HG03565 (cell line): ENCODE measurements at regions not wholly inside any gene's neighbourhood (a gene's known extent, or its start where the extent isn't known, plus 50 kb on each side); places are given as distances from the start of the nearest gene placed in this dataset.
"Not testable (repeated sequence)": the region's sequence is repeated elsewhere in the genome, so short reads cannot be mapped to it uniquely, and the experiment has no call there.

Experiments
- ATAC-seq: cut with Tn5 transposase; IDR thresholded peaks from one replicate; pipeline ENCODE4 v1.9.1; 2021; ENCODE audit warnings: mild to moderate bottlenecking, moderate library complexity; ENCODE audit not compliant: unreplicated experiment

DNA sequence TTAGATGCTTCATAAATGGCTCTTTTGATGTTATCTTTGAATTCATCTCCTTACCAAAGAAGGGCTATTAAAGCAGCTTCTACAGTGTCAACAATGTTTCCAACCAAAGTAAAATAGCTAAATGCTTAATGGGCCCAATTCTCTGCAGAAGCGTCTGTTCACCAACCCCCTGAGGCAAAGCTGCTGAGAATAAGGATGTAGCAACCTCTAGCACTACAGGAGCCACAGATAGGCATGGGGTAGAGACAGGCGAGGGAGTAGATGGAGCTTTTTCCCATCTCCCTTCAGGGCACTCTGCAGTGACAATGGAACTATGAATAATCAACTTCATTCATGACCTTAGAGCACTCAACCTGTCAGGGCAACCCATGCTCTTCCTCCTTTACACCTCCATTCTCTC is 134.1 kb downstream of the FZD1 start:
- no peak for ATAC-seq

DNA sequence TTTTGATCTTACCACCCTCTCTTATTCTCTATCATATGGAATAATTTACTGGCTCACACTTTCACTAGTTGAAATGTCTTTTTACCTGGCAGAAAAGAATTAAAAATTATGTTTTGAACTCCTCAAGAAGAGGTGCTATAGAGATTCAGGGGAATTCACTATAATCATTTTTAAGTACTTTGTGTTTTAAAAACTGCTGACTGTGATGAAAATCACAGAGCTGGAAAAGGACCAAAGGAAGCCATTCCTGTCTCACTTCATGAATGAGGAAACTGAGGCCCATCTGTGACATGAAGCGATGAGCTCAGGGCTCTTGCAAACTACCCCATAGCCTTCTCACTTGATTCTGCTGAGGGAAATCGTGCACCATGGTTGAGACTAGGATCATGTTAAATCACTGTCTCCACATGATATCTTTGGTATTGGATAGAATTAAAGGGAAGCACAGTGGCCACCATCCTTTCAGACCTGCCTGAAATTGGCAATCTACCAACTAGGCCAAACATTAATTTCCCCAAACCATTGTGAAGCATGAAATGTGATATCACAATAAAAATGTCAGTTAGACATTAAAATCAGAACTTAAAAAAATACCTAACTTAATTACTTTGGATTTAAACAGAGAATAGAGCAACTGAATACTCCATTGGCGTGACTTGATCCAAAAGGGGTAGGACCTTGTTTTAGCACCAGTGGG is 141.0 kb downstream of the FZD1 start:
- ATAC-seq = no peak

DNA sequence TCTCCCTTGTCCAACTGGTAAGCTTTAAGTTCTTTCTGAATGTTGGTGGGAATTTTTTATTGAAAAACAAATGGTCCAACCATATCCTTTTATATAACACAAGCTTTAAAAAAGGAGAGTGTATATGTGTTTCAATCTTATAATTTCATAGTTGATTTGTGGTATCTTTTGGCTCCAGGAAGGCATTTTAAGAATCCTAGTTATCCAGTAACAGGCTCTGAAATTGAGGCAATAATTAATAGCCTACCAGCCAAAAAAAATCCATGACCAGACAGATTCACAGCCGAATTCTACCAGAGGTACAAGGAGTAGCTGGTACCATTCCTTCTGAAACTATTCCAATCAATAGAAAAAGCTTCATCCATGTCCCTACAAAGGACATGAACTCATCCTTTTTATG is 141.6 kb downstream of the FZD1 start:
- not testable (repeated sequence) for ATAC-seq

DNA sequence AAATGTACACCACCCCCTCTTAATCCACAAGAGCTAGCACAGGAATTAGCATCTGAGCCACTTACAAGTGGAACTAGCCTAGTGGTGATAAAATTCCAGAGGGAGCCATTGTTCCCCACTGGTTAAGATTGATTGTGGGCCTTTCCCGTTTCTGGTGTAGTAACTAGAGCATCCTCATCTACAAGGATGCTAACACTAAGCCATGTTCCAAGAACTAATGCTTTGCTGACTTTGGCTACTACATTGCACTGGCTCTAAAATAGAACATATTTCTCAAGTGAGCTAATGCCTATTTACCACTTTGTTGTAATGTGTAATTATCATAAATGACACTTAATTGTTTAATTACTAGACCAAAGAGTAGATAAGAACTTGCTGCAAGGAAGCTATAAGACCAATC is 143.7 kb downstream of the FZD1 start:
- no peak for ATAC-seq

DNA sequence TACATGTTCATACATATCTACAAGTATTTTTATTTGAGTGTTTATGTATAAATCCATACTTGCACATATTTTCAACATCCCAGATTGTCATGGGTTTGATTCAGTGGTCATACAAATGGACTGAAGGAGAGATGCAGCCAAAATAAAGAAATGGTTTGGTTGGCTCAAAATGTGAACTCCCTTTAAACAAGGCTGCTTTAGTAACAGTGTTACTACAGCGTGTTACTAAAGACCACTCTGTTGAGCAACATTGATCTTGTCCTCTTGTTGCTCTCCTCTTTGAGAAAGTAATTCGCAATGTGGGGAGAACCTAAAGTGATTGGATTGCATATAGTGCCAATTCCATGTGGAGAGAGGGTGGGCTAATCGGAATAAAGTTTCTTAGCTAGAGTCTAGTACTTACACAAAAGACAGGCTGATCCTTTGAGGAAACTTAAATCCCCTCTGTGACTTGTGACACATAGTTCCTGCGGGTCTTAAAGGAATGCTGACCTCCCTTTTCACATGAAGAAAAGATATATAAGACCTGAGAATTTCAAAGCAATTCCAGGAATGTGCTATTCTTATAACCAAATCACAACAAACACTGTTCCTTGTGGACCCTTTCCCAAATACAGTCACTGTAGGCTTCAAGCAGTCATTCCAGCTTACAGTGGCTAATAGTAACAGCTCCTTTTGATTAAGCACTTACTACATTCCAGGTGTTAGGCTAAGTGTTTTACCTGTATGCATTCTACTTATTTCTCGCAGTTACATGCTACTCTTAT is 144.3 kb downstream of the FZD1 start:
- ATAC-seq = no peak

DNA sequence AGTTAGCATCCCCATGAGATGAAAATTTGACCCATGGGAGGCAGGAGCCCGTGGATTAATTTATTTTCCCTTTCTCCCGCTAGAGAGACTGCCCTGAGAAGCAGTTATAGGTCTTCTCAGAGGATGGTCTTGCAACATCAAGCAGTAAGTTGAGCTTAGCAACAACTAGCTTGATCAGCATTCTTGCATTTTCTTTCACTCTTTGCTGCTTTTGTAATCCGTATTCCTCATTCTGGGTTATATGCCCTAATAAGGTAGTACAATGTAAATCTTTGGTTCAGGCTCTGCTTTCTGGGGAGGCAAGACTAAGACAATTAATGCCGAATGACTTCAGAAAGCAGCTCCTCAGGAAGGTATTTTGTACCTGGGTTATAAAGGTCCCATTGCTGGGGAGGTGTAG is 146.8 kb downstream of the FZD1 start:
- ATAC-seq = no peak

DNA sequence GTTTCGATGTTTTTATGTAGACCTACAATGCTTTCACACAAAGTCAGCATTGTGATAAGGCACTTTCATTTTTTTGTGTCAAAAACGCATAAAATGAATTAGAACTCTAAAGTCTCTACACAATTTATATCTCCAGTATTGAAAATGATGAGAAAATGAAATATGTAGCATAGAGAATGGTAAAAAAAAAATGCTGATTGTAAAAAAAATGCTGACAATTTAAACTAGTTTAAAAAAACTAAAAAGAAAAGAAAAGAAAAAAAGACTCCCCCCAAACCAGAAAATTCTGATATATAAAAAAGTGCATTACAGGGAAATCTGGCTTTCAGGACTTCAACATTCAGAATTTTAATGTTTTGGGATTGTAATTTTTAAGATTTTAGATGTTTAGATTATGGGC is 148.1 kb downstream of the FZD1 start:
- no peak for ATAC-seq

DNA sequence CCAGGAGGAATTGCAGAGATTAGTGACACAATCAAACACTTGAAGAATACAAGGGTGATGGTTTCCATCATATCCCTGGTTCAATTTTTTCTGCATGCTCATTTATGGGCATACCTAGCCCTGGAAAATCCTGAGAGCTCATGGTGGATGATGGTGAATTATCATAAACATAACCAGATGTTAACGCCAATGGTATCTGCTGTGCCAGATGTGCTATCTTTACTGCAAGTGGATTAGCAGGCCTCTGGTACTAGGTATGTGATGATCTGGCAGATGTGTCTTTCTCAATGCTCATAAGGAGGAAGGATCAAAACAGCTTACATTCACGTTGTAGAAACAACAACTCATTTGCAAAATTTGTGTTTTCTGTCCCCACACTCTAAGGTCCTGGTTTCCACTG is 150.5 kb downstream of the FZD1 start:
- ATAC-seq = no peak

DNA sequence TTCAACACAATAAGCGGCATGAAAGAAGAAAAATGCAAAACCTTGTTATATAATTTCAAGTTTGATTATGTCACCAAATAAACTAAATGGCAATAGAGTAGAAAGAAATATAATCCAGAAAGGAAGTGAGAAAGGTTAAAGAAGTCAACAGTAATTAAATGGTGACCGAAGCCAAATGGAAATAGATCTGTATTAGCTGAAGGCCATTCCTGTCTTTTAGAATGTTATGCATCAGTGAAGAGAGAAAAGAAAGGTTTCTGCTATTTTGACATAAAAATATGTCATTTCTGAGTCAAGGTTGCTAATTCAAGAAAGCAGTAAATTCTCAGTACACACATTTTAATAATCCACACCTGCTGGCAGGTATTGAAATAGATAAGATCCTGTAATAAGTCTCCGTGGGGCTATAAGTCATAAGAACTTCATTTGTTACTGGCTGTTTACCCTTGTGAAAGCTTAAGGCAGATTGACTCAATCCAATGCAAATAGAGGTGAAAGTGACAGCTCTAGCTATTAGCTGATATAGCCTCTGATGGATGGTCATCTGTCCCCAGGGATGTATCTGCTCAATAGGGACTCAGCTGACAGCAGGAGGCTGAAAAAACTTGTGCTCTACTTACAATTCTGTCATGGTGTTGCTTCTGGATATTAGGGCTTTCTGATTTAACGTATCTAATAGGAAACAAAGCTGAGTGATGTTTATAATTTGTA is 152.1 kb downstream of the FZD1 start:
- no peak for ATAC-seq

DNA sequence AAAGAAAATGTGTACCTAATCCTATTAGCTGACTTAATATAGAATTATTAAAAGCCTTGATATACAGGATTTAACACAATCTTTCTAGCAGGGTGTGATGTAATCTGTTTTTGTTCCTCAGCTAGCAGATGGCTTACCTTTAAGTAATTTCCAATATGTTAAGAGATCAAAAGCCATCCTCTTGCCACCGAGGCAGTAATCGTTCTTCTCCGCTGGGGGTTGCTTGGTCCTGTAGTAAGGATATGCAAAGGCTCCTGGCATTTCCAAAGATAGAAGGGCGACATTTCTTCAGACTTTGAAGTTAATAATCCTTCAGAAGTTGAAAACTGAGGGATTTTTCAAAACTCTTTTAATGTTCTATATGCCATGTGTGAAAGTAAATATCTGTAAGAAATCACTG is 156.4 kb downstream of the FZD1 start:
- ATAC-seq = no peak

DNA sequence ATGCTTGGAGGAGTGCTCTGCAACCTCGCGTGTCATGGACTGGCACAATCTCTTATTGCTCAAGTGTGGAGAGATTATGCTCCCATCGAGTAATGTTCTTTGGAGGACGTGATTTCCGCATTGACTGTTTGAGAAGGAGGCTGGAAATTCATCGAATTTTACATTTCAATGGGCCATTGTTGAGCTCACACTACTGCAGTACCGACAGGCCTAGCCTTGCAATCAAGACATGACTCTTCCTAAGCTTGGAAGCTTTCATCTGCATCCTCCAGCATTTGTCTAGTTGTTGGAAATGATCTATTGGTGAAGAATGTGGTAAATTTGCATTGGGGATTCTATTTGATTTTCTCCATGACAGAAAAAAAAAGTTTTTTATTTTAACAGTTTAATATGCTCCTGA is 156.8 kb downstream of the FZD1 start:
- no peak for ATAC-seq

DNA sequence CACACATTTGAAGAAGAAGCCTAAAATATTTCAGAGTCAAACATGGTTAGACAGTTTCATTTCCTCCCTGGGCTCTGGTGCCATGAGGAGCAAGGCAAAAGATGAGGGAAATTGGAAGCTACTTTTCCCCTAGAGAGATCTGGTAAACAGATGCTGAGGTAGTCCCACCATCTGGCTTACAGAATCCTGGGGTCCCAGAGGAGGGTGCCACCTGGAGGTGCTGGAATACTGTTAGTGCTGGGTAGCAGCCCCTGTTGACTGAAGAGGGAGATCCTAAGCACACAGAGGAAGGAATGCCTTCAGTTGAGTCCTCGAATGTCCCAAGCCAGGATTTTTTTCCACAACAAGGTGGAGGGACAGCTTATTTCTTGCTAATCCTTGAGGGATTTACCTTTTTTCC is 160.1 kb downstream of the FZD1 start:
- no peak for ATAC-seq

DNA sequence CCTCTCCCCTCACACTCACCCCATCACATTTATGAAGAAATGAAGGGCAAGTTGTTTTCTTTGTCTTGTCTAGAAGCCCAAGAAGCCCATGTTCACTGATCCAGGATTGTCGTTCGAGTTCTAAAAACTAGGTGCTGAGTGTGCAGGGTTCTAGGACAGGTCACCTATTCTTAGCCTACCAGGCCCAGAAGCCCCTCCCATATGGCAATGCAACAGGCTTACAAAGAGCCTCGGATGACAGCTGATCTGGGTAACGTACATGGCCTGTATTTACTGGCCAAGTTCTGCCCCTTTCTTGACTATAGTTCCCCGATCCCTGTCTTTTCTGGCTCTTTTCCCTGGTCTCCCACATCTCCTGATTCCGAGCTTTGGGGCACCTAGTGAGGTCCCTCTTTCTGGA is 160.9 kb downstream of the FZD1 start:
- ATAC-seq = no peak

DNA sequence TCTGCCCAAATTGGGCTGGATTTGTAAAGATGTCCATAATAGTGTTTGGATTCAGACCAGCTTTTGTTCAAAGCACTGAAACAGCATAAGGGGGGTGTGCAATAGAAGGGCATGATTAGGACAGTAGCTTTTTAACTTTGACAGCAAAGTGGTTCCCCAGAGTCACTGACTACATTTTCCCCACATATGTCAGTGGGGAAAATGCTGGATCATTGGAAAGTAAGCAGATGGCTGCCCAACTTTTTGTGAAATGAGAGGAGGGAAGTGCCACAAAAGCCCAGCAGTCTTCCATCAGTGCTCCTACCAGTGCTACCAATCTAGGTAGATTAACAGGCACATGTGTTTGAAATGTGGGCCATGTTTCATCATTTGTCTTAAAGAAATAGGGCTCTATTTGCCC is 162.8 kb downstream of the FZD1 start:
- no peak for ATAC-seq

DNA sequence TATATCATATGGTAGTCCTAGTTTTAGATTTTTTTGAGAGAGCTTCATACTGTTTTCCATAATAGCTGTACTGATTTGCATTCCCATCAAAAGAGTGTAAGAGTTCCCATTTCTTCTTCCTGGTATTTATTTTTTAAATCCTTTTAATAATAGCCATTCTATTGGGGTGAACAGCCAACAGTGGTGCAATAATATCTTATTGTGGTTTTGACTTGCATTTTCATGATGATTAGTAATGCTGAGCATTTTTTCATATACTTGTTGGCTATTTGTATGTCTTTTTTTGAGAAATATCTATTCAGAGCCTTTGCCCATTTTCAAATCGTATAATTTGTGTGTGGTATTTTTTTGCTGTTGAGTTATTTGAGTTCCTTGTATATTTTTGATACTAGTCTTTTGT is 167.4 kb downstream of the FZD1 start:
- ATAC-seq = no peak

DNA sequence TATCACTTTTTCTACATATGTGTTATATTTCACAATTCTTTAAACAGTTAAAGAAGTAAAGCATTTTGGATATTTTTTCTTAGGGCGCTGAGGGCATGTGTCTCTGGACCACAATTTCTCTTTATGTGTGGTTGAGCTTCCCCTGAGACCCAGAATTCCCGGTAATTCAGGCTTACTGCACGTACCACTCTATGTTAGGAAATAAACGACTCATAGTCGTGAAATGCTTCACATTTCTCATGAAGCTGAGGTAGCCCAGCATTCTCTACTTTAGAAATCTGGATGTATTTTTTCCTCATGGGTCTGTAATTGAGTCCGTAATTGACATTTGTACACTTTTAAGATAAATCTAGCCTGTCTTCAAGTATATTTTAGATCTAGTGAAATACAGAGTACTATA is 170.6 kb downstream of the FZD1 start:
- ATAC-seq = no peak

DNA sequence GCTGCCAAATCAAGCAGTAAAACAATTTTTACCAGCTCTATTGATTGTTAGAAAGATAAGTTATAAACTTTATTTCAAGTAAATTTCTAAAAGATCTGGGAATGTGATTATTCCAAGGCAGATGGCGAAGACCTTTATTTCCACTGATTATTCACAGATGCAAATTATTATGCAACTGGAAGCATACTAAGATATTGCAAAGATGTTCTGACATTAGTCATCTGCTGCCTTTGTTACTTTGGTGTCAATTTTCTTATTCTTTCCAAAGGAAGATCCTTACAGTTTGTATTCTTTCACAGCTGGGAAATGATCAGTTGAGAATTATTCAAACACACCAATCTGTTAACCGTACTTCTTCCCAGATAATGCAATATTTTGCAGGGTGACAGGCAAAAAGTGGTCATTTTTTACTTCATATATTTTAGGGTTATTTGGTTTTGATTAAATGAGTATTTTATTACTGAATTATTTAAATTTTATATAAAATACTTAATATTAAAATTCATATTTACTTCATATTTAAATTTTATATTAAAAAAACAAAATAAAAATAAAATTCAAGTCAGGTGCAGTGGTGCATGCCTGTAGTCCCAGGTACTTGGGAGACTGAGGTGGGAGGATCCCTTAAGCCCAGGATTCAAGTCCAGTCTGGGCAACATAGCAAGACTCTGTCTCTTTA is 171.3 kb downstream of the FZD1 start:
- ATAC-seq = no peak

DNA sequence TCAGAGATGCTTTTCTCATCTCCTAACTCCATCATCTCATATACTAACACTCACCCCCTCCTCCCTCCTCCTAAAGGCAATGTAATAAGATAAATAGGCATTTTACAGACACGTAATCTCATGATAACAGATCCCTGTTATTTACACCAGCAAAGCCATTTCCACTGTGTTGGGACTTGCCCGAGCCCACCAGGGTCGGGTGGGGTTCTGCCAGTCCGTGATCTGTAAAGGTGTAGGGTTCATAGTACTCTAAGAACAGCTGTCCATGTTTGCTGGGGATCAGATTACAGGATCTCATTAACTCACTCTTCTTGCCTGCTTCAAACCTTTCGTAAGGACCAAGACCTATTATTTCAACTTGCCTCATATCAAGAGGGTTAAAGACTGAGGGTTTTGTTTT is 172.4 kb downstream of the FZD1 start:
- ATAC-seq = no peak

DNA sequence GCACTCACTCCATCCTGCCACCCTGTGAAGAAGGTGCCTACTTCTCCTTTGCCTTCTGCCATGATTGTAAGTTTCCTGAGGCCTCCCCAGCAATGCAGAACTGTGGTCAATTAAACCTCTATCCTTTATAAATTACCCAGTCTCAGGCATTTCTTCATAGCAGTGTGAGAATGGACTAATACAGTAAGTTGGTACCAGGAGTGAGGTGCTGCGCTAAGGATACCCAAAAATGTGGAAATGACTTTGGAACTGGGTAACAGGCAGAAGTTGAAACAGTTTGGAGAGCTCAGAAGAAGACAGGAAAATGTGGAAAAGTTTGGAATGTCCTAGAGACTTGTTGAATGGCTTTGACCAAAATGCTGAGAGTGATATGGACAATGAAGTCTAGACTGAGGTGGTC is 176.0 kb downstream of the FZD1 start:
- ATAC-seq = not testable (repeated sequence)

DNA sequence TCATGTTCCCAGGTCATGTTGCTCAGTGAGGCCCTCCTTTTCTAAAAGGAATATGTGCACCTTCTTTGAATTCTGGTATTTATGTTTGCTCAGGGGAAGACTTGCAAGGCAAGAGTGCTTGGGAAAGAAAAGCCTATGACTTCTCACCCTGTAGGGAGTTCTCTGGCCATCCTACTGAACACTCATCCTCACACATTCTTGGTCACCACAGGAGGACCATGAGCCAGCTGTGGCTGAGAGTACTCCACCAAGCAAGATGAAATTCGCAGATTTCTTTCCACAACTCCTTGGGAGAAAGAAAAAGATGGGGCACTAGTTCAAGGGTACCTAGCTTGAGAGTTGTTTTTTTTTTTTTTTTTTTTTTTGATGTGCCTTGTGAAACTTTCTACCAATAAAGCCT is 179.6 kb downstream of the FZD1 start:
- no peak for ATAC-seq

DNA sequence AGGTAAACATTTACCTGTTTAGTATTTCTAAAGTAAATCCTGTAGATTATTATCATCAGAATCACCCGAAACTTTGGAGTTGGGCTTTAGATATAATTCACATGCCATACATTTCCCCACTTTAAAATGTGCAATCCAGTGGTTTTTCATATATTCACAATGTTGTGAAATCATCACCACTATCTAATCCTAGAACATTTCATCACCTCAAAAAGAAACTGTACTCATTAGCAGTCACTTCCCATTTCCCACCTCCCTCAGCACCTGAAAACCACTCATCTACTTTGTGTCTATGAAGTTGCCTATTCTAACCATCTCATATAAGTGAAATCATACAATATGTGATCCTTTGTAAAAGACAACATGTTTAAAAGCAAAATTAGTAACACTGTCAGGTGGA is 182.6 kb downstream of the FZD1 start:
- ATAC-seq = no peak

DNA sequence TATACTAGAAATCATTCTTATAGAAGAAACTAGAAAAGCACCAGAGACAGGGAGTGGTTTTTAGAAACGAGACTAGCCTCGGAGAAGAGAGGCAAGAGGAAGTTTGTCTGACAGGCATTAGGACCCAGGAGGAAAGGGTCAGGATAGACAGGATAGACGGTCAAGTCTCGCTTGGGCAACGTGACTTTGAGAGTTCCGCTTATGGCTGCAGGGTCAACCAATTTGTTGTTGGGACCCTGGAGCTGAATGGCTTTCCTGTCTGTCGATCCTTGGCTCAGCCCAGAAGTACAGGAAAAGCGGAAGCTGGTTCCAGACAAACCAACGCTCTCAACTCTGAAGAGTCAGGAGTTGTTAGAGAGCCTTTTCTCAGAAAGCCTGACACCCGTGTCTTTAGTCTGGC is 191.2 kb downstream of the FZD1 start:
- no peak for ATAC-seq
